Vagina (tissue), 2 donors: ENCODE measurements at regions not wholly inside any gene's neighbourhood (a gene's known extent, or its start where the extent isn't known, plus 50 kb on each side); places are given as distances from the start of the nearest gene placed in this dataset.

Experiments
- CTCF ChIP-seq, 3 experiments: fragments of 450-650 bp in 2 of 3; fragments of 200-600 bp in 1 of 3; sonication (generic) in 1 of 3; IDR thresholded peaks; one replicate each; pipeline ENCODE4 v1.5.1; 2017 to 2019; ENCODE audit warnings: antibody characterized with exemption in 3 of 3, mild to moderate bottlenecking in 2 of 3, moderate library complexity in 2 of 3
- POLR2A ChIP-seq, 2 donors: fragments of 450-650 bp; IDR thresholded peaks; one replicate each; pipeline ENCODE4 v1.6.1; 2017; ENCODE audit warnings: antibody characterized with exemption in 2 of 2, mild to moderate bottlenecking in 2 of 2, moderate library complexity in 2 of 2

GRCh38 chr2:58569475-58570185, 328.5 kb upstream of the FANCL start:
- TF ChIP-seq CTCF (IDR thresholded peaks at IDR 0.05), result no peak
- no peak for TF ChIP-seq POLR2A (IDR thresholded peaks at IDR 0.05)
